T-helper 2 cell (primary cell): ENCODE measurements at regions not wholly inside any gene's neighbourhood (a gene's known extent, or its start where the extent isn't known, plus 50 kb on each side); places are given as distances from the start of the nearest gene placed in this dataset.

Experiments used
- DNase-seq, 5 experiments: peaks; one replicate each; pipeline versions ENCODE4 v3.0.0 to v3.0.0-alpha.2; 2012 to 2022

DNA sequence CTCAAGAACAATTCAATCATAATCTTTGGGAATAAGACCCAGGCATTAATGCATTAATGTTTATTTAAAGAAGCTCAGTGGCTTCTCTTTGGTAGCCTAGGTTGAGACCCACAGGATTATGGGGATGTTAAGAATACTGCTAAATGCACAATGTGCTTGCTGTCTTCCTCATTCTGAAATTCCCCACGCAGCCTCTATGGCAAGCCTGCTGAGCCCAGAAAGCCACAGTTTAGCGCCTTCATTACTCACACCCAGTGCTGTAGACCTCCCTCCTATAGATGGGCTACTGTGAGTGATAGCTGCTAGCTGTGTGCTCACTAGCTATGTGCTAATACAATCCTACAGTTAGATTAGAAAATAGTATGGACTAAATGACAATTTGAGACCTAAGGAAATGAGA lies 90.6 kb downstream of the TNFSF13B start:
- no peak for DNase-seq

DNA sequence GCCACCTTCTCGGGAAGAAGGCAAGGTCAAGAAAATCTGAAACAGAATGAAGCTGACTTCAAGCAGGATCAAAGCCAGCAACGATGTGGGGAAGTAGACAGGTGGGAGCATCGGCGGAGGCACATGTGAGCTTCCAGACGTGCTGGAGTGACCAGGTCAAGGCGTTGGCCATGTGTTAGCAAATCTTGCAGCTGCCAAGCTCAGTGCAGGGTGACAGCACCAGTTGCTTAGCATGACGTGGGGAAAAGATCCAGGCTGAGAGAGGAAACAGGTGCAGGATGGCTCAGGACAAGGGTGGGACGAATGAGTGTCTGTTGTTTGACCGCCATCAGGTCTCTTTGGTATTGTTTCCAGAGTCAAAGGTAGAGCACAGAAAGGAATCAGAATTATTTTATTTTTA lies 92.3 kb downstream of the TNFSF13B start:
- DNase-seq, result no peak

DNA sequence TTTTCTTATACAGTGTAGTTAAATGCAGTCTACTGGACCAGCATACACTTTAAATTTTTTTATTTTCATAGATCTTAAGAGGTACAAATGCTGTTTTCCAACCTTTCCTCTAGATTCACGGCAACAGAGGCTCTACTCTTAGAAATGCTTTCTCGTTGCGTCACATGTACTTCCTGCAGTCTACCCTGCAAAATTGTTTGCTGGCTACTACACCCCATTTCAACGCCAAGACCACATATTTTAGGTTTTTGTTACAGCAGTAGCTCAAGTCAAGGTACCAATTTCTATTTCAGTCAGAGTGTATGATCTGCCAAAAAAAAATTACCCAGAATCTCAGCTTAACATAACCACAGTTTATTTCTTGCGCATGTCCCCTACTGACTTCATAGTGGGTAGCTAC lies 94.1 kb downstream of the TNFSF13B start:
- DNase-seq, result no peak

DNA sequence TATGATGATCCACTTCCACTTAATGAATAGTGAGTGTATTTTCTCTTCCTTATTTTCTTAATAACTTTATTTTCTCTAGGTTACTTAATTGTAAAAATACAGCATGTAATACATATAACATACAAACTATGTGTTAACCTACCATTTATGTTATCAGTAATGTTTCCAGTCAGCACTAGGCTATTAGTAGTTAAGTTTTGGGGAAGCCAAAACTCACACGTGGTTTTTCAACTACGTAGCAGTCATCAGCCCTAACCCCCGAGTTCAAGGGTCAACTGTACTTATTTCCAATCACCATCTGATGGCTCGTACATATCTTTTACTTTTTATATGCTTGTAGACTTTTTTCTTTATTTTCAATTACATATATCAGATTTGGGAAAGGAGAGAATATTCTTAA lies 95.7 kb downstream of the TNFSF13B start:
- no peak for DNase-seq

DNA sequence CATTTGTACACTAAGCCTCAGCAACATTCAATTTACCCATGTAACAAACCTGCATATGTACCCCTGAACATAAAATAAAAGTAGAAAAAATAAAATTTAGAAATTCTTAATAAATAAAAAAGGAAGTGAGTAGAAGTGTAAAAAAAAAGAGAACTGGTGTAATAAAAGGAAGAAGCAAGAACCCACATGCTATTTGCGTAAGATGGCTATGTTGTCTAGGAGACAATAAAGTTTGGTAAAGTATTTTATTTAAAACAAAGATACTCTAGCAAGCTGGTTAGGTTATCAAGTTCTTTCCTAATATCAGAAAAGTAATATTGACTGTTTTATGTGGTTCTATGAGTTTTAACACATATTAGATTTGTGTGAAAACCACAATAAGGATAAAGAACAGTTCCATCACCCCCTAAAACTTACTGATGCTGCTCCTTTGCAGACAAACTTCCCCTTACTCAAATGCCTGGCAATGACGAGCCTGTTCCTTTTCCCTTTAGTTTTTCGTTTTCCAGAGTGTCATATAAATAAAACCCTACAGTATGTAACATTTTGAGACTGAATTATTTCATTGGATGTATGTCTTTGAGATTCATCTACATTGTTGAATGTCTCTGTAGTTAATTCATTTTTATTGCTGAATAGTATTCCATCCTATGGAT lies 98.9 kb downstream of the TNFSF13B start:
- DNase-seq, result no peak

DNA sequence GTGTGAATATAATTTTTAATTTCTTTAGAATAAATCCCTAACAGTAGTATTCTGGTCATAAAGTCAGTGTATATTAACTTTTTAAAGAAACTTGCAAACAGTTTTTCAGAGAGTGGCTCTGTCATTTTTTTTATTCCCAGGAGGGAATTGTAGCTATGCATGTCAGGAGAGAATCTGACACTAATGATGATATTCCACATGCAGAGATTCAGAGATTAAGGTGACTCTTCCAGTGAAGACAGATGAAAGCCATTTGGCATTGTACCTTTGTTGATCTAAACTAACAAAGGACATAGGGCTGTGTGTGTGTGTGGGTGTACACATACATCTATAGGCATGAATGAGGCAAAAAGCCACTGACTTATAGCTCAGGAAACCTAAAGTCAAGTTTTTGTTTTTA lies 99.9 kb downstream of the TNFSF13B start:
- no peak for DNase-seq

DNA sequence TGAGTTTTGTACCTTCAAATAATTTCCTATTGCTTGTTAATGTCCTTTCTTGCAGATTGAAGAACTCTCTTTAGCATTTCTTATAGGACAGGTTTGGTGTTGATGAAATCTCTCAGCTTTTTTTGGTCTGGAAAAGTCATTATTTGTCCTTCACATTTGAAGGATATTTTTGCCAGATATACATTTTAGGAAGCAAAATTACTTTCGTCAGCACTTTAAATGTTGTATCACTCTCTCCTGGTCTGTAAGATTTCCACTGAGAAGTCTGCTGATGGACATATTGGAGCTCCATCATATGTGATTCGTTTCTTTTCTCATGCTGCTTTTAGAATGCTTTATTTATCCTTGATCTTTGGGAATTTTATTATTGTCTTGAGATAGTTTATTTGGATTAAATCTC lies 105.5 kb downstream of the TNFSF13B start:
- DNase-seq, result no peak

DNA sequence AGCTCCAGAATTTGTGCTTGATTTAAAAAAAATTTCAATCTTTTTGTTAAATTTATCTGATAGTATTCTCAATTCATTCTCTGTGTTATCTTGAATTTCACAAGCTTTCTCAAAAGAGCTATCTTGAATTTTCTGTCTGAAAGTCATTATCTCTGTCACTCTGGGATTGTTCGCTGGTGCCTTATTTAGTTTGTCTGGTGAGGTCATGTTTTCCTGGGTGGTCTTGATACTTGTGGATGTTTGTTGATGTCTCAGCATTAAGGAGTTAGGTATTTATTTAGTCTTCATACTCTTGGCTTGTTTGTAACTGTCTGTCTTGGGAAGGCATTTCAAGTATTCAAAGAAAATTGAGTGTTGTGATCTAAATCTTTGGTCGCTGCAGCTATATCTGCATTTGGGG lies 106.3 kb downstream of the TNFSF13B start:
- no peak for DNase-seq

DNA sequence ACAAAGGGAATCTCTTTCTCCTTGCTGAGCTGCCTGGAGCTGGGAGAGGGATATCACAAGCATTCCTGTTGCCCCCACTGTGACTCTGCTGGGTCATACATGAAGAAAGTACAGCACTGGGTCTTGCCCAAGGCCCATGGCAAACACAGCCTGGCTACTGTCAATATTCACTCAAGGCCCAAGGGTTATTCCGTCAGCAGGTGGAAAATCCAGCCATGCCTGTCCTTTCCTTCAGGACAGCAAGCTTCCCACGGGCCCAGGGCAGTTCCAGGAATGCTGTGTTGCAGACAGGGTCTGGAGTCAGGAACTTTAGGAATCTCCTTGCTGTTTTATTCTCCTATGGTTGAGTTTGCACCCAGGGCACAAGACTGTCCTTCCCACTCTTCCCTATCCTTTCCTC lies 106.8 kb downstream of the TNFSF13B start:
- DNase-seq, result no peak

DNA sequence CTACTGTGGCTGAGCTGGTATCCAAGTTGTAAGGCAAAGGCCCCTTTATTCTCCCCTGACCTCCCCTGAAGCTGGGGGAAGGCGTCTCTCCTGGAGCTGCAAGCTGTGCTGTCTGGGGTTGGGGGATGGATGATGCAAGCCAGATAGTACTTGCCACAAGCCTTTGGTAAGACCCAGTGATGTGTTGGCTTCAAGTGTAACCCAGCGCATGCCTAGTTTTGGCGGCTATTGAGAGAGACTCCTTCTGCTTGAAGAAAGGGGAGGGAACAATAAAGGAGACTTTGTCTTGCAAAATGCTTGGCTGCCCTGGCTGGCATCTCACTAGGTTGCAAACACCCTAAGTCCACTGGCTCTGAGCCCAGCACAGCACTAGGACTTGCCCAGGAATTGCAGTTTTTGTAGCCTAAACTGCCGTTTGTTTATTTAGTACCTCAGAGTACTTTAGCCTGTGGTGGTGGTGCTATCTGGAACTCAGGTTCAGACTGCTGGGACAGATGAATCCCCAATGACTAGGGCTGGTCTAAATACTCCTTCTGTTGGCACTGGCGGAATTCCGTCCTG lies 108.2 kb downstream of the TNFSF13B start:
- DNase-seq, result no peak

DNA sequence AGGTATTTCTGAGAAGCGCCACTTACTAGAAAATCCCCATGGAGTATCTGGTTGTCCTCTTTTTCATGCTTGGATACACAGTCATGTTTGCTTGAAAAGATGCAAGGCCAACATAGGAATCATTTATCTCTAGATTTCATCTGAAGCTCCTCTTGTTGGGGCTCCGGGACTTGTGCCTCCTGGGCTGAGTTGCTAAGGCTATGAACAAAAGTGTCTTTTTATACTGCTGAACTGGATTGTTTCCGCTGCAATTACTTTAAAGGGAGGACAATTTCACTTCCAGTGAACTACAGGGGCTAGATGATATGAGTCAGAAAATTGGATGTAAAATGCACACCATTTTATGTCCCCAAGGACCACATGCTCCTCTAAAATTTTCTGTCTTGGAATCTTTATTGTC lies 114.1 kb downstream of the TNFSF13B start:
- no peak for DNase-seq

DNA sequence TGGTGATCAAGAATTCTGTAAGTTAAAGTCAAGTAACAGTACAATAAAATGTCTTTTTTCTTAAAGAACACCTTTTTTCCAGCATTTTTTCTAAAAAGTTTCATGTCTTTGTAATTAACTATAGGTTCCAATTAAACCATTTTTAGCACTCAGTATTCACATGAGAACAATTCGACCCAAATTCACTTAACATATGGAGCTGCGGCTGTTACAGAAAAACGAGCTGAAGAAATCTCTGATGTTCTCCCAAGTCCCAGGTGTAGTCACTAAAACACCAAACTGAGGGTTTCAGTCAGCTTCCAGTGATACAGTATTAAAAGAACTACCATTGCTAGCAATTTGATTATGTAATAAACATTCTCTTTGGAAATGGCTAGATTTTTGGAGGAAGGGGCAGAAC lies 117.6 kb downstream of the TNFSF13B start:
- DNase-seq, result no peak

DNA sequence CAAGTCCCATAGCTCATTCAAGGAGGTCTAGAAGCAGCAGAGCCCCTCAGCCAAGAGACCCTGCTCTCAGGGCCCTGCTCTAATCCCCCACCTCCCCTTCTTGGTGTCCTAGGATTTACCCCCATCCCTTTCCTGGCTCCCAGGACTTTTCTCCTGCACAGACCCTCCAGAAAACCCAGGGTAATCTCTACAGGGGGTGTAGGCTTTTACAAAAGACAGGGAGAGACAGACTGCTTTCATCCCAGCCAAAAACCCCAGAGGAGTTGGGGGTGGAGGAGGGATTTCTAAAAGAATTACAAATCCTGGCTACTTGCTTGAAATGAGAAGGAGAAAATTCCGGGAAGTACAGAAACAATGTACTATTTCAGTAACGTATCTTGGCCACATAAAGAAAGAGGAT lies 133.3 kb downstream of the TNFSF13B start:
- no peak for DNase-seq

DNA sequence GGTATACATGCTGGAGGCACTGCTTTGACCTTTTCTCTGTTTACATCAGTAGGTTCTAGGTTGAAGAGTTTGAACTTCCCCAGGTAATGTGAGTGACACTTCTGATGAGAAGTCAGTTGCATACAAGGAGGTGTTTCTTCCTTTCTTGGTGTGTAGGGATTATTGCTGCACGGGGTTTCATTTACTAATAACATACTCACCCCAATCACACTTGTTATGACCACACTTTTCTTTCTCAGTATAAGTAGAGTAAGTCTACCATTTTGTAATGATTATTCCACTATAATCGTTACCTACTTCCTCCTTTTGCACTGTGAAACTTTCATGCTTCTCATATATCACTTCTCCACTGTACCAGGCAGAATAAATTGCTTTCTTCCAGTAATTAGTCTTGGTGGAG lies 138.0 kb downstream of the TNFSF13B start:
- peak in 1 of 5 experiments; percentile 11 for DNase-seq

DNA sequence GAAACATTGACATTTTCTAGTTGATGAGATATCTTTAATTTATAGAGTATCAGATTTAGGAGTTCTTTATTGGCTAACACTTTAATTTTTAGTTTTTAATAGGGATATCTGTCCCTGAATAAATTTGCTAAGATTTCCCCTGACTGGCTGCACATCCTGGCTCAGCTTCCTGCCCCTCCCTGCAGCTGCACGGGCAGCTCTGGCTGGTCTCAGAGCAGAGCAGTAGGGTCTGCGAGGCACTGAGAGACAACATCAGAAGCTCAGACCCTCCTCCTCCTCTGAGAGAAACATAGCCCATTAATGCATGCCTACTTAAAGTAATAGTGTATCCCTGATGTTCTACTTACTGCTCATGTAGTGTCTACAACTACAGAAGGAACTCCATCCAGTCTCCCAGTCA lies 139.2 kb downstream of the TNFSF13B start:
- peak in 1 of 5 experiments; percentile 26 for DNase-seq

DNA sequence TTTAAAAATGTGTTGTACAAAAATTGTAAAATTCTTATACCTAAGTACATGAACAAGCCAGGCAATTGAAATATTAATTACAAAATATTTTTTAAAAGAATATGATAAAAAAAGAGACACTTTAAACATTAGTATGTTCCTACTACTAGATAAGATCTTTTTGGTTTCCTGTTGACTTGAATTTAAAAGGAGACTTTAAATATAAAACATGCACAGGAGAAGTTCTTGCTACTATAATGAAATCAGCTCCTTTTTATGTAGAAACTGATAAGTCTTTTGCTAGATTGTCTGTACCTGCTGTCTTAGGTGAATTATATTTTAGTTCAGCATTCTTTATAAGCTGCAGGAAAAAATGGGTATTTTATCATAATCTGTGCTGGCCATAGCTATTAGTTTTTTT lies 140.2 kb downstream of the TNFSF13B start:
- peak in 1 of 5 experiments; percentile 42 for DNase-seq

DNA sequence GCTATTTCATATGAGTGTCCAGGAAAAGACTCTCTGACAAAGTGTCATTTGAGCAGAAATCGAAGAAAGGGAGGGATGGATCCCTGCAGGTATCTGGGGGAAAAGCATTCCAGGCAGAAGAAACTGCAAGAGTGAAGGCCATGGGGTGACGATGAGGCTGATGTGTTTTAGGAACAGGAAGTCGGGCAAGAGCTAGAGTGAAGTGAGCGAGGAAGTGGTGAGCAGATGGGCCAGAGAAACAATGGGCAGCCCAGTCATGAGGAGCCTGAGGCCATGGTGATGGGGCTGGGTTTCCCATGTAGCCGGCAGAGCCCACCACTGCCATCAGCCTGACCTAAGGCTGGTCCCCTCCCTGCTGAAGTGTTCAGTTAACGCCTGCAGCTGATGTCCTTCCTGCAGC lies 150.2 kb downstream of the TNFSF13B start:
- peak in 1 of 5 experiments; percentile 4 for DNase-seq

DNA sequence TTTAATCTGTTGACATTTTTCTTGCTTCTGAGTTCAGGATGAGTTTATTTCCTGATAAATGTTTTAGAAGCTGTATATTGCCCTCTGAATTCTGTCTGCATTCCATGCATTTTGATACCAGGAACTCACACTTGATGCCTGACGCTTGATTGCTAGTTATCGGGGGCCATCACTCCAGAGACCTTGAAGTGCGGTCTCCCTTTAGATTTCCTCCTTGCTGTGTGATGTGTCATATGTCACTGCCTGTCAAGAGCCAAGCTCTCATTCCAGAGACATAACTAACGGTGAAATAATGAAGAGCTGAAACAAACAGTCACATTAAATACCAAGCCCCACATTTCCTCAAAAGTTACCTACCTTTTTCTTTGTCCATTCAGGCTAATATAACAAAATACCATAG lies 155.5 kb downstream of the TNFSF13B start:
- DNase-seq, result no peak

DNA sequence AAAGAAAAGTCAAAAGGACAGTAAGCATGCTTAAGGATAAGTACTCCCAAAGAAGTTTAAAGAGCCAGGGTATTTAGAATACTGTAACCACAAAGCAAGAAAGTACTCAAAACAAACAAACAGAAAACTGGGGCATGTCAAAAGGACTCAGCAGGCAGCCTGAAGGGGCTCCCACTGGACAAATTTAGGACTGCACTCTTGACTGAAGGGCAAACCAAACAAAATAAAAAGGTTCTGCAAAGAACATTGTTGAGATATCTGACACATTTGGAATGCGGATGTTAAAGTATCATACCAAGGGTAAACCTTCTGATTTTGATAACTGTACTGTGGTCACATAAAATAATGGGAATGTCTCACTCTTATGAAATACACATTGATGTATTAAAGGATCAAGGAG lies 157.4 kb downstream of the TNFSF13B start:
- DNase-seq, result no peak

DNA sequence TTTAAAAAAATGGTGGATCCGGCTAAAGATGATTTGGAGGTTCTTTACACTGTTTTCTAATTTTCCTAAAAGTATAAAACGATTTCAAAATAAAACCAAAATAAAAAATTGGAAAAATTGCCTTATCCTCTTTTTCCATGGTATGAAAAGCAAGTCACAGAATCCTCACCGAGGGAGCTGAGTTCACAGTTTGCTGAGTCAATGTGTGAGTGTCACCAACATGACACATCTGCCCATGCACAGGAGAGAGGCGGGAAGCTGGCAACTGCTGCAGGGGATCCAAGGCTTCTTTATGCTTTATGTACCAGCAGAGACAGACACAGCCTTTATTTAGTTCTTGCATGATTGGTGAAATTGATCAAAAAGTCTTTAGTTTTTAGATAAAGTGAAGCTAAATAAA lies 157.8 kb downstream of the TNFSF13B start:
- DNase-seq, result no peak

DNA sequence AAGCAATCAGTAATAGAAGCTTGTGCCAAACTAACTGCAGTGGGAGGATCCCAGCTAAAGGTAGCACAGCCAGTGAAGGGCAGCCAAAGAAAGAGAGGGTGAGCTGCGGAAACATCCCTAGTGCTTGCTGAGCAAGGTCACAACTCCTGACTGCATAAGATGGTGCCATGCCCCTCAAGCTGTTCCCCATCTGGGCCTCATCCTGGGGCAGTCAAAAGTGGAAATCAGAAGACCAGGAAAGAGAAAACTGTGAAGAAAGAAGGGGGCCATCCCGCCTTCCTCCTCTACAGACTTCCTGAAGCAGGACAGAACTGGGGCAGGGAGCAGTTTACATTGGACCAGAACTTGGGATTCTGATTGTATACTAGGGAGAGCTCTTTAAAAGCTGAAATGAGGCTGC lies 159.2 kb downstream of the TNFSF13B start:
- no peak for DNase-seq

DNA sequence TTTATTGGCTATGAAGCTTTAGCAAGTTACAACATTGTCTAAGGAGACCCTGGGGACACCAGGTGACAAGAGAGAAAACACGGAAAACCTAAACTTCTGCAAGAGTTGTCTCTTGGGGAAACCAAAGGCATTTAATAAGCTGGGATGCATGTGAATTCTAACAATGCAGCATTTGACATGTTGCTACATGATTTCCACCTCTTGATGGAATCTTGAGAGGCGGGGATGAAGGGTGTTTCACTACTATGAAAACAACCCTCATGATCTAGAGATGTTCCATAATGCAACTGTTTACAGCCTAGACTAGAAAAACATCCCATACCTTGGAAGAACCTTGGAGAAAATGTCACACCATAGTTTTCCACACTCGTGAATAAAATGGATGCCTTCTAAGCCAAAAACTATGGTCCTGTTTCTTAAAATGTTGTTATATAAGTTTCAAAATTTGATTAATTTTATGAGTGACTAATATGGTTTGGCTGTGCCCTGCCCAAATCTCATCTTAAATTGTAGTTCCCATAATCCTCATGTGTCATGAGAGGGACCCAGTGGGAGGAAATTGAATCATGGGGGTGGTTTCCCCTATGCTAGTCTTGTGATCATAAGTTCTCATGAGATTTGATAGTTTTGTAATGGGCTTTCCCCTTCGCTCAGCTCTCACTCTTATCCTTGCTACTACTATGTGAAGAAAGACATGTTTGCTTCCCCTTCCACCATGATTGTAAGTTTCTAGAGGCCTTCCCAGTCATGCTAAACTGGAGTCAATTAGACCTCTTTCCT lies 164.6 kb downstream of the TNFSF13B start:
- no peak for DNase-seq

DNA sequence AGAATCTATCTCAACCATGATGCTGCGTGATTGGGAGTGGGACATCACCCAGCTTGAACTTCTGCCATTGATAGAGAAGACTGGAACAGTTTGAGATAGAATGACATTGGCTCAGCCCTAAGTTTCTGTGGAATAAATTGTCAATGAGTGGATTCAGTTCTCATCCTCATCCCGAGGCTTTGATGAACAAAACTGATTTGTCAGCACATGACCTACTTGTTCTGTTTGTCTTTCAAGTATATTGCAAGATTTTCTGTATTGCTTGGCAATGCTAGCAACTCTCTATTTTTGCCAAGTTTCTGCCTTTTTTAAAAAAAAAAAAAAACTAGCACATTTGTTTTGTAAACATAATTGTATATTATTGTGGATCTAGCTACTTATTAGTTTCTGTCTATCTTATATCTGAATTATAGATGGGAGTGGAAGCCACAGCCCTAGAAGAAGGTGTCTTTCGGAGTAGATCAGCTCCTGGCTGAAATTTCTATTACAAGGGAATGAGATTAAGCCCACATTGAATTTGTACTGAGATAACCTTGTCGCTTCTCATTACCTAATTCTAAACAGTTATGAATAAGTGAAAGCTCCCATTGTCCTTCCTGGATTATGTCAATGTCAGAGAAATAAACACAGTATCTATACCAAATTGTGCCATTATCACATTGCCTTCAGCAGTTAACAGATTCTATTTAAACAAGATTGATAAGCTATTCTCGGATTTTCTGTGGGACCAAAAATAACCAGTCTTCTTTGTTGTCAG lies 166.1 kb downstream of the TNFSF13B start:
- DNase-seq, result no peak

DNA sequence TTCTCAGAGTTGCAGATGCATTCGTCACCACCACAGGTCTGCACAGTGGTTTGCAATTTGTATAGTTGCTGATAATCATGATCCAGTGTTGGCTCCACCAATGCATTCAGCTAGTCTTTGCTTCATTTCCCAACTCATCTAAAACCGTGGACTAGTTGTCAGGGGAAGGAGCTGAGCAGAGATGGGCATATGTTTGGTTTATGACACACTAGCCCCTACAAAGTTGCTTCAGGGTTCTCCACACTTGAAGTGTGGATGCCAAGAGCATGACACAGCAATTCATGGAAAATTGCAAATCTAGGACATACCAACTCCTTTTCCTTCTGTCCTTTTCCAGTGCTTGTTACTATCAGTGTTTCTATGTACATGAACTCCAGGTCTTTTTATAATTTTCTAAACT lies 168.0 kb downstream of the TNFSF13B start:
- no peak for DNase-seq
